HG02938 (cell line): ENCODE measurements at regions not wholly inside any gene's neighbourhood (a gene's known extent, or its start where the extent isn't known, plus 50 kb on each side); places are given as distances from the start of the nearest gene placed in this dataset.
"Not testable (repeated sequence)": the region's sequence is repeated elsewhere in the genome, so short reads cannot be mapped to it uniquely, and the experiment has no call there.

Source experiments
- ATAC-seq: cut with Tn5 transposase; IDR thresholded peaks from one replicate; pipeline ENCODE4 v1.9.1; 2021; ENCODE audit warnings: mild to moderate bottlenecking, moderate library complexity; ENCODE audit not compliant: unreplicated experiment

DNA sequence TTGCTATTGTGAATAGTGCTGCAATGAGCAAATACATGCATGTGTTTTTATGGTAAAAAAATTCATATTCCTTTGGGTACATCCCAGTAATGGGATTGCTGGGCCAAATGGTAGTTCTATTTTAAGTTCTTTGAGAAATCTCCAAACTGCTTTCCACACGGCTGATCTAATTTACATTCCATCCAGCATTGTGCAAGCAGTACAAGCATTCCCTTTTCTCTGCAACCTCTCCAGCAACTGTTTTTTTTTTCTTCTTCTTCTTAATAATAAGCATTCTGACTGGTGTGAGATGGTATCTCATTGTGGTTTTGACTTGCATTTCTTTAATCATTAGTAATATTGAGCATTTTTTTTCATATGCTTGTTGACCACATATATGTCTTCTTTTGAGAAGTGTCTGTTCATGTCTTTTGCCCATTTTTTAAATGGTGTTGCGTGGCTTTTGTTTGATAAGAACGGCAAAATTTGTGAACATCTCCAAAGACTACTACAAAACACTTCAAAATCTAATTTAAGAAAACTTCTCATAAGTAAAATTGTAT is 136.1 kb upstream of the MYO3A start:
- ATAC-seq, result no peak

DNA sequence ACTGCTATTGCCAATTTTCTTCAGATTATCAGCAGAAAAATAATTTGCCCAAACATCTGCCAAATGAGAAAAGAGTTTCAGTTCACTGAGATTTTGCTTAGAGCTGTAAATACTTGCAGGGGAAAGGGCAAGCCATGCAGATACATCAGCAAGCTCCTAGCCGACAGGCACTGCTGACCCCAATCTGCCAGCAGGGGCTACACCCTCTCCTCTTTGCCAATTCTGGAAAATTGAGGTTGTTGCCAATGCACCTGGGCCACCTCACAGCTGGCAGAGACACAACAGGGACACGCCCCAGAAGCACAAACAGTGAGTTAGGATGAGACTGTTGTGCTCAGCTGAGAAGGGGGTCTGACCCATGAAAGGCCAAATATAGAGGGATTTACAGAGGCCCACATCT is 129.5 kb upstream of the MYO3A start:
- ATAC-seq, result no peak

DNA sequence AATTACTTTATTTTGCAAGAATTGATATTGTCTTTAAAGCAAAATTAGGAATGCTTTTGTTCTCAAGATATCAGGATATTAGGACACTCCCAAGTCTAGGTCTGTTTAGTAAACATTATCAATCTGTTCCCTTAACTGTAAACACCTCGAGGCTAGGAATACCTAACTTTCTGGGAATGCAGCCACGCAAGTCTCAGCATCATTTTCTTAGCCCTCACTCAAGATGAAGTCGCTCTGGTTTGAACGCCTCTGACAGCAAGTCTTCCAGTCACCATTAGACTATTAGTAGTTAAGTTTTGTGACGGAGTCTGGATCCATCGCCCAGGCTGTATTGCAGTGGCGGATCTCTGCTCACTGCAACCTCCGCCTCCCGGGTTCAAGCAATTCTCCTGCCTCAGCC is 128.0 kb upstream of the MYO3A start:
- no peak for ATAC-seq

DNA sequence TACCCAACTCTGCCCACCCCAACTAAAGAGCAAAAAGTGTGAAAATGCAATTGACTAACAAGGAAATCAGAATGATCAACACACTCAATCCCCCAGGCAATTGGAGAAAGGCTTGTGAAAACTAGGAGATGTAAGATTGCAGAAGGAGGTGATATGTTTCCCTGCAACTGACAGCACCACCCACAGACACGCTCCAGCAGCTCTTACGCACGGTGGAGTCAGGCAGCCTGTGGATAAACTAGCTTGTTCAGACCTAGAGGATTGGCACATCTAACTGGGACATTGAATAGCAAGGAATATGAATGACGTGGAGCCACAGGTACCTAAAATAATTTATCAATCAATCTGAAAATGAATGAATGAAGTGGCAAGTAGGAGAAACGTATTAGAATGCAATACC is 125.7 kb upstream of the MYO3A start:
- no peak for ATAC-seq

DNA sequence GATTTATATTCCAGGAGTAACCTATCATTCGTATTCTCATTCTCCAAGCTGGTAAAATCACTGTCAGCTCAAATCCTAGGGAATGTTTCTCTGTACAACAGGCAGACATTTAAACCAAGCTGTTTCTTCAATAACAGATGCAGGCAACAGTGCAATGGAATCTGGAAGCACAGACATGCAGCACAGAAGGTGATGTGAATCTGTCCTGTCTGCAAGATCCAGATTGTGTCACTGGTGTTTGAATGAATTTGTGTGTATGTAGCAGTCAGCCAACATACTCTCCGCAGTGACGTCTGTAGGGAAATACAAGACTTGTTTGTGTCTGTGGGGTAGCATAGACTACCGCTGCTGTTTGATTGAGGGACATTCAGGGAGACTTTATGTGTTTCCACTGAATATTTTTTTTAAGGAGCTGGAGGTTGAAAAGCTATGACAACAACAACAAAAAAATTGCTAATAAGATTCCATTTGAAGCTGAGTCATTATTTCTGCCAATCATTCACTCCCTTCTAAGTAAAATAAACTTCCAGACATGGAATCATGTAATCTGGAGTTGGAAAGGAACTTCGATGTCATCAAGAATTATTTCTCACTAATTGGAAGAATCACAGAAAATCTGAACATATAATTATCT is 122.9 kb upstream of the MYO3A start:
- no peak for ATAC-seq

DNA sequence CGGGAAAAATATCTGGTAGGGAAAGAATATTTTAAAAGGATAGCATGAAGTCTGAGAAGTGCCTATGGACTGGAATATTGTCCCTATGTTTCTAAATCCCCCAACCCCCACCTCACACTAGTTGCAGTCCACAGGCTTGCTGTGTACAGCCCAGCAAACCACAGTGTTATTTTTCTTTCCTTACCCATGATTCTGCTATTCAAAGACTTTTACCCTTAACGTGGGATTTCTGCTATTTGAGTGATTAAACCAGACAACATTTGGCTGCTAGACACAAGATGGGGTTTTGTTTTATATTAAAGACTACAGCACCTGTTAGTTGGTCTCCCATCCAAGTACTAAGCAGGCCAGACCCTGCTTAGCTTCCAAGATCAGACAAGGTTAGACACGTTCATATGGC is 120.5 kb upstream of the MYO3A start:
- ATAC-seq, result no peak

DNA sequence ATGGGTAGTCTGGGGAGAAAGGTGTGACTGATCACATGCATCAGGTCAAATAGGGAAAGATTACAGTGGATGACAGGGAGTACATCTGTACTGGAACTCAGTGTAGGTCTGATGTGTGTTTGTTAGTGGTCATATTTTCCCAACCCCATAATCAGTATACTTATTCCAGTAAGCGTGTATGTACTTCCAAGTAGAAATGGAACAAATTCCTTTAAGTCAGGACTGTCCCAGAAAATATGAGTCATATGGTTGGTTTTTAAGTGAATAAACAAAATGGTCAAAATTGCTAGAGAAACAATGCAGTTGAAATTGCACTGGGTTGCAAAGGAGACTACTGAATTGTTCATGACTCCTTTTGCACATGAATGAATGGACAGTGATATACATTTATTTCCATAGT is 118.8 kb upstream of the MYO3A start:
- ATAC-seq, result no peak

DNA sequence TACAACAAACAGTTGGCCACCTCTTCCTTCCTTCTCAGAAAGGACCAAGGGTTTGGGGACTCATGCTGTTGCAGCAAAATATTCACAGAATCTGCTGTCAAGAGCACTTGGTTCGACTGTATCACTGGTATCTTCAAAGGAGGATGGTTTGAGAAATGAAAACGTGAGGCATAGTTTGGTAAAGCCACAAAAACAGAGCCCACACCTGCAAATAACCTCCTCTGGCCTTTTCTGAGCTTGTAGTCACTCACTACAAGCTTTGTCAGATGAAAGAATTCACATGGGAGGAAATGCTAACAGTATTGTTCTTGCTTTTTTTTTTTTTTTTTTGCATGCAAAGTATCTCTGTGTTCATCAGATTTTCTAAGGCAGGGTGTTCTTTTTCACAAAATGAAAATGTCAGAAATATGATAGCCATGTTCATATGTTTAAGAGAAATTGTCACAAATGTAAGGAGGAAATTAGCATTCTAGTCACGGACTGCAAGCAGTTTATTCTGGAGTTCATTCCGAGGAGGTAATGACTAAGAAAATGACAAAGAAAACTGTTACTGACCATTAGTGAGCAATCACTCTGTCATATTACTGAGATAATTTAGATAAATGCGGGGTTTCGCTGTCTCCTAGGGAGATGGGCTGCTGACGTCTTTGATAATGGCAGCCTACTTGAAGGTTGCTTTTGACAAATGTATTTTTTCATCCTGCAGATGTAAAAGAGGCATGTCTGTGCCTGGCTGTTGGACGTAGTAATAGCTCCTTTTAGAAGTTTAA is 117.8 kb upstream of the MYO3A start:
- no peak for ATAC-seq

DNA sequence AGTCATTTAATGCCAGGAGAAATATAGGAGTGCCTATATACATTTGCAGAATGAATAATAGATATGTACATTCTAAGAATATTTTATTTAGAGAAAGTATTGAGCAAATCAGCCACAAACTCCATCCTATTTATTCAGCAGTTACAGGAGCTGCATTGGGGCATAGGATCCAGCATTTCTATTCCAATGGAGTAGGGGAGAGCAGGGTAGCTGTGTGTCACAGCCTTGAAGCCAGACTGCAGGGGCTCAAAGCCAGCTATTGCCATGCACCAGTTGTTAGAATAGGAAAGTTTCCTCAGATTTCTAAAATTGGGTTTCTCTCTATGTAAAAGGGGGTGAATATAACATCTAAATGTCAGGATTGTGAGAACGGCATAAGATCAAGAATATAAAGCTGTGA is 116.8 kb upstream of the MYO3A start:
- no peak for ATAC-seq

DNA sequence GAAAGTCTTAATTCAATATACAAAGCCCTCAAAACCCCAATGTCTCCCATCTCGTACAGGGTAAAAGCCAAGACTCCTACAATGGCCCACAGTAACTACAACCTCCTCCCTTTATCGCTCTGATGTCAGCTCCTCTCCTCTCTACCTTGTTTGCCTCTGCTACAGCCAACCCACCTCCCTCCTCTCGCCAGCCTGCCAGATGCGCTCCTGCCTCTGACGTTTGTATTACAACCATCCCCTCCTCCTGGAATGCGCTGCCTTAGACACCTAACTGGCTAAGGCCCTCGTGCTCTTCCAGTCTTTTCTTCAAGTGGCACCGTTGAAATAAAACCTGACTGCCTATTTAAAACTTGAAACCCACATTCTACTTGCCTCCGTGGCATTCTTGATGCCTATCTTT is 115.3 kb upstream of the MYO3A start:
- ATAC-seq, result no peak

DNA sequence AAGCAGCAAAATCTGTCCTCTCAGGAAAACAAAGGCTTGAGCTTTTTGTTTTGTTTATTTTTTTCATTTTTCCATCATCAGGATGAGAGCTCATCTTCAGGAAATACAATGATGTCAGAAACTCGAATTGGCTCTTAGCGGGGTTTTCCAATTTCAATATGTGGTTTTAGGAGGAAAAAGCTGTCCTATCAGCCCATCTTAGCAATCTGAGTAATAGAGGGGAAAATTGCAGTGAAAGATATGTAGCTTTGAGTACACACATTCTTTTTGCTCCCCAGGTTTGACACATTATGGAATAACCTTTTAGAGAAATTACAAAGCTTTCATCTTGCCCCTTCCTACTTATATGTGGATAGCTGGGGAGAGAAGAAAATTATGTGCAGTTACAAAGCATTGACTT is 113.6 kb upstream of the MYO3A start:
- ATAC-seq, result no peak

DNA sequence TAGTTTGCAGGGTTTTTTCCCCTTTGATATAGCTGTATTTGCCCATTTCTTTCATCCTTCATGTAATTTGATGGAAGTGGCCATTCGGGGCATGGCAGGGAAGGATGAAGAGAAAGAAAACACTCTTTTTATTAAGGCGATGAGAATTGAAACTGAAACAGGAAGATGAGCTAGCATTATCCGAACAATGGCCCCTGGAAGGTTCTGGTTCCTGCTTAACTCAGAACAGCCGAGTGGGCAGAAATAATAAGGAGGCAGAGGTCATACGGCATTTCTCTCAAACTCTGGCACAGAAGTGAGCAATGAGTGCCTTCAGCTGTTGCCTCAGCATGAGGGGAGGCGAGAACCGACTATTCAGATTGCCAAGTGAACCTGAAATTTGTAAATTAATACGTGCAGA is 113.2 kb upstream of the MYO3A start:
- ATAC-seq, result no peak

DNA sequence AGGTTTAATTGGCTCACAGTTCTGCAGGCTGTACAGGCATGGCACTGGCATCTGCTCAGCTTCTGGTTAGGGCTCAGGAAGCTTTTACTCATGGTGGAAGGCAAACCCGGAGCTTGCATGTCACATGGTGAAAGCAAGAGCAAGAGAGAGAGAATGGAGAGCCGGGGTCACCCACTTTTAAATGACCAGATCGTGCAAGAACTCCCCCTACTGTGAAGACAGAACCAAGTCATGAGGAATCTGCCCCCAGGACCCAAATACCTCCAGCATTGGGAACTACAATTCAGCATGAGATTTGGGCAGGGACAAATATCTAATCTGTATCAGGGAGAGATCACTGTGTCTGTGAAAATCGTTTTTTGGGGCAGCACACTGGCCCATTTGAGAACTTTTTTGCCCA is 110.0 kb upstream of the MYO3A start:
- no peak for ATAC-seq

DNA sequence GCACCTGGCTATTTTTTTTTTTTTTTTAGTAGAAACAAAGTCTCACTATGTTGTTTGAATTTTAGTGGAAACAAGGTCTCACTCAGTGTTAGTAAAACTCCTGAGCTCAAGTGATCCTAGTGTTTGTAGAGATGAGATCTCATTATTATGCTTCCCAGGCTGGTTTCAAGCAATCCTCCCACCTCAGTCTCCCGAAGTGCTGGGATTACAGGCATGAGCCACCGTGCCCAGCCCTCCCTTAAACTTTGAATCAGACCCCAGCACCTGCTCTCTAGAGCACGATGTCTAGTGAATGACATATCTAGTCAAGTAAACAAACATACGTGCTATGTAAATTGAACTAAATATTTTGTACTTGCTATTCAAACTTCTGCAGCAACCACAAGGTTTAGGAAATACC is 105.6 kb upstream of the MYO3A start:
- no peak for ATAC-seq

DNA sequence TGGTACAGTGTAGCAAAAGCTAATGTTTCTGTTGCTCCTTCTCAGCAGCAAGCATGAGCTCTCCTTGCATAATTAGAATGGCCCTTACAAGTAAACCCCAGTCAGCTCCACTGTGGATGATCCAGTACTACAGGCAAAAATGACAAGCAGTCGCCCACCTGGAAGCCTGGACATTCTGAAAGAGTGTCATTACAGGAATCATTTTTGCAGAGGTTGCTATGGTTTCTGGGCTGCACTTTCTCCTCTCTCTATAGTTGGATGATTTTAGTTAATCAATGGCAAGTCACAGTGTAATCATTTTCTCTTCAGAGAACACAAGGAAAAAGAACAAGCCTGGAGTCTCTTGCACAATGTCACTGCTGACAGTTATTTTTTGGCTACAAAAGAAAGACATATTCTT is 102.9 kb upstream of the MYO3A start:
- ATAC-seq, result no peak

DNA sequence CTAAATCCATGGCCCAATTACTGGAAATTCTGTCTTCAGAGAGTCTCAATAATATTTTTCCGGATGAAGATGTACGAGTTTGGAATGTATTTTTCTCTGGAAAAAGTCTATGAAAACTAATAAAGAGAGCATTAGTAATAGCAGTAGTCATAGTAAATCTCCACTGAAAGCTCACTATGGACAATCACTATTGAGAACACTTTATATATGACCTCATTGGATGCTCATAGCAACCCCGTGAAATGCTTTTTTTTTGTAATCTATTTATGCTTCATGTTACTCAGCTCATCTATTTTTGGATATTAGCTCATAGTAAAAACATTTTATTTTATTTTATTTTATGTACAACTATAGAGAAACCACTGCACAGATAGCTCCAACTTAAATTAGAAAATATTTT is 94.3 kb upstream of the MYO3A start:
- ATAC-seq, result no peak

DNA sequence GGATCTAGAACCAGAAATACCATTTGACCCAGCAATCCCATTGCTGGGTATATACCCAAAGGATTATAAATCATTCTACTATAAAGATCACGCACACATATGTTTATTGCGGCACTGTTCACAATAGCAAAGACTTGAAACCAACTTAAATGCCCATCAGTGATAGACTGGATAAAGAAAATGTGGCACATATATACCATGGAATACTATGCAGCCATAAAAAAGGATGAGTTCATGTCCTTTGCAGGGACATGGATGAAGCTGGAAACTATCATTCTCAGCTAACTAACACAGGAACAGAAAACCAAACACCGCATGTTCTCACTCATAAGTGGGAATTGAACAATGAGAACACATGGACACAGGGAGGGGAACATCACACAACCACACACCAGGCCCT is 93.2 kb upstream of the MYO3A start:
- not testable (repeated sequence) for ATAC-seq

DNA sequence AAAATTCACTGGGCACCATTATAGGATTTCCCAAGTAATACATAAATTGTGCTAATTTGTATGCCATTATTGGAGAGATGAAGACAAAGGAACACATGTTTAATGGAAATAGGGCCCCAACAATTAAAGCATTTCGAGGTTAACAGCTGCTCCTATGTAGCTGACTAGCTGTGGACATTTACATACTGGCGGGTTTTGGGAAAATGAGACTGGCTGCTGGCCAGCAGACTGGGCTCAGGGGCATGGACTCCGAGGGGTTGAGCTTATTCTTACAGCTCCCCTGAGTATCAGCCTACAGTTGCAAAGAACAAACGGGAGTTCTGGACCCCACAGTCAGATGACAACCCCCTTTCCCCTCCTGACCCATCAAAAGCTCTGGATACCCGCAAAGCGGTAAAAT is 91.9 kb upstream of the MYO3A start:
- ATAC-seq, result no peak

DNA sequence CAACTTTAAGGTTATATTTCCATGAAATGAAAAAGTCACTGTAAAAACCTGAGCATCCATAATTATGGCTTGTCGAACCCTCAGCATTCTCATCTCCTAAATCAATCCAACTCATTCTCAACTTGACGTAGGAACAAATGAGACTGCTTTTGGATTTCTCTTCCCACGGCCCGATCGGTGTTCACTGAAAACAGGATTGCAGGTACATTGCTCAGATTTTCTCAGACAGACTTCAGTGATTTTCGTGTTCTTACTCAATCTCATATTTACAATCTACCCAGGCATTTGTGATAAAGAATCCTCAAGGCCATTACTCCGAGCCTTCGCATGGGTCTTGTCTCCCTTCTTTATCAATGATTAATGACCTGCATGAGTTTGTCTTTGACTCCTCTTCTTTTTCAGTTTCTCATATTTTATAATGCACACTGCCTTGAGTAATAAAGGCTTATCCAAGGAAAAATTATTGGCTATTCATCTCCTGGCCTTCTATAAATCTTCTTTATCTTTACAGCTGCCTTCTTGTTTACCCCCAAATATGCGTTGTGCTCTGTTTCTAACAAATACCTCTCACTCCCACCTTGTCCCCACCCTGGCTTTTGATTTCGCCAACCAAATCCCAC is 90.4 kb upstream of the MYO3A start:
- ATAC-seq, result no peak

DNA sequence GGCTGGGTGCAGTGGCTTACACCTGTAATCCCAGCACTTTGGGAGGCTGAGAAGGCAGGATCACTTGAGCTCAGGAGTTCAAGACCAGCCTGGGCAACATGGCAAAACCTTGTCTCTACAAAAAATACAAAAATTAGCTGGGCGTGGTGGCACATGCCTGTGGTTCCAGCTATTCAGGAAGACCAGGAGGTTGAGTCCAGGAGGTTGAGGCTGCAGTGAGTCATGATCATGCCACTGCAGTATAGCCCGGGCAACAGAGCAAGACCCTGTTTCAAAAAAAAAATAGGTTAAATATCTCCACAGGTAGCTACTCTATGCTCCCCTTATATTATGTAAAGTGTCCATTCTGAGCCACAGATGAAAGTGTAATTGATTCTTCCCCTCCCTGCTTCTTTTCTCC is 89.3 kb upstream of the MYO3A start:
- ATAC-seq, result not testable (repeated sequence)

DNA sequence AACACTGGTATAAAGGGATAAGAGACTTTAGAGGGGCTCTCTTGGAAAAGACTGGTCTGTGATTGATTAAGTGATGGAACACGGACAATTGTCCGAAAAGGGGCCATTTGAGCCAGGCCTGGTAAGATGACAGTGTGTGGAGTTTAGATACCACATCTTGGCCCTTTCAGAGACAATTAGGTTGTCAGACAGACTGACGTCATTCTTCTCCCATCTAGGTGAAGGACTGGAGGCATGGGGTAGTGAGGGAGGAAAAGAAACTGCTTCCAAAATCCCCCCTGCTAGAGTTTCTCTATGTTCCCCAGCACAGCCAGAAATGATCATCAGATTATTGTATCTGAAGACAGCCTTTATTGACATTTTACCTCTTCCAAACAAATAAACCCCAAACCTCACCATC is 84.8 kb upstream of the MYO3A start:
- no peak for ATAC-seq

DNA sequence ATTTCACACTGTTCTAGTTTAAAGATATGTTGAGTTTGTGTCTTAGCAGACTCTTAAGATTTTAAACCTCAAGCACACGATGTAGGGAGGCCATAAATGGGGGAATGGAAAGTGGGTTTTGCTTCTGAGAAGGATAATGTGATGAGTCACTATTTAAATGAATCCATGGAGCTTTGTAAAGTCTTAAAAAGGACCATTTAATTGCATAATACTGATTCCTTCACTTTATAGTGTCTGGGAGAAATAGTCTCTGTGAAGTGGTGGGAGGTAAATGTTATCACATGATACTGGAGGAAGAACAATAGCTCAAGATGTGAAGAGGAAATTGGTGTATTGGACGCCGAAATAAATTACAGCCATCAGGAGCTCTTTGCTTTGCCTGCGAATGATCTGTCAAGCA is 84.0 kb upstream of the MYO3A start:
- no peak for ATAC-seq
